ENCODE measurements at regions not wholly inside any gene's neighbourhood (a gene's known extent, or its start where the extent isn't known, plus 50 kb on each side); places are given as distances from the start of the nearest gene placed in this dataset.
A peak's percentile ranks its signal among the peaks of the same experiment; 100 is the strongest.

- Histone ChIP-seq H3K9me3 (no peaks in the 10 kb centered on the region), H3K27ac (no peak overlapping the region), H3K27me3 (no peaks in the 10 kb centered on the region), H3K4me3 (no peak overlapping the region), H3K36me3 (ENCODE audit: low read depth, missing control alignments) (no peaks in the 10 kb centered on the region), H3K4me1 (no peaks in the 10 kb centered on the region)
- DNase-seq, result peak; percentile 17
- no peak for TF ChIP-seq POLR2A (IDR thresholded peaks at IDR 0.05)
- TF ChIP-seq CTCF (IDR thresholded peaks at IDR 0.05), result no peak
- WGBS, 2 donors, result 50% methylated on average over 3 of the region's 3 CpGs
- intact Hi-C loops (cut with DNase I; ENCODE audit: low total_unique reads), result no loop called here
Observed at GRCh38 chr2:75960472-75961009, 249.8 kb upstream of the GCFC2 start.

GRCh38 chr2:75959724-75960471 lies 249.2 kb upstream of the GCFC2 start:
- Histone ChIP-seq H3K4me3 (no peak overlapping the region), H3K9me3 (no peaks in the 10 kb centered on the region), H3K4me1 (no peaks in the 10 kb centered on the region), H3K36me3 (ENCODE audit: low read depth, missing control alignments) (no peaks in the 10 kb centered on the region), H3K27ac (no peak overlapping the region), H3K27me3 (no peaks in the 10 kb centered on the region)
- WGBS, 2 donors, result 52 to 58% methylated on average over 4 of the region's 4 CpGs
- intact Hi-C loops (cut with DNase I; ENCODE audit: low total_unique reads), result no loop called here
- no peak for DNase-seq
- TF ChIP-seq CTCF (IDR thresholded peaks at IDR 0.05) (no peak), POLR2A (IDR thresholded peaks at IDR 0.05) (no peak)

GRCh38 chr2:75954761-75955160 lies 244.0 kb upstream of the GCFC2 start:
- H3K4me3 ChIP-seq, result no peak overlapping the region
- TF ChIP-seq POLR2A (IDR thresholded peaks at IDR 0.05) (no peak), CTCF (IDR thresholded peaks at IDR 0.05) (no peak)
- H3K9me3 ChIP-seq, result no peaks in the 10 kb centered on the region
- DNase-seq, result no peak
- H3K27ac ChIP-seq, result no peak overlapping the region
- no peaks in the 10 kb centered on the region for H3K27me3 ChIP-seq
- no peaks in the 10 kb centered on the region for H3K36me3 ChIP-seq (ENCODE audit: low read depth, missing control alignments)
- intact Hi-C loops (cut with DNase I; ENCODE audit: low total_unique reads), result no loop called here
- H3K4me1 ChIP-seq, result no peaks in the 10 kb centered on the region

GRCh38 chr2:75952173-75952572 lies 241.5 kb upstream of the GCFC2 start:
- H3K36me3 ChIP-seq (ENCODE audit: low read depth, missing control alignments), result no peaks in the 10 kb centered on the region
- TF ChIP-seq POLR2A (IDR thresholded peaks at IDR 0.05), result no peak
- TF ChIP-seq CTCF (IDR thresholded peaks at IDR 0.05), result no peak
- WGBS, 2 donors, result 85 to 88% methylated on average over 1 of the region's 1 CpG
- no peak for DNase-seq
- H3K27ac ChIP-seq, result no peak overlapping the region
- H3K9me3 ChIP-seq, result no peaks in the 10 kb centered on the region
- no peak overlapping the region for H3K4me3 ChIP-seq
- H3K27me3 ChIP-seq, result no peaks in the 10 kb centered on the region
- H3K4me1 ChIP-seq, result no peaks in the 10 kb centered on the region
- intact Hi-C loops (cut with DNase I; ENCODE audit: low total_unique reads), result no loop called here
